Cerebellar nuclear complex (tissue), 1 donor: ENCODE measurements at regions not wholly inside any gene's neighbourhood (a gene's known extent, or its start where the extent isn't known, plus 50 kb on each side); places are given as distances from the start of the nearest gene placed in this dataset.
"Not testable (repeated sequence)": the region's sequence is repeated elsewhere in the genome, so short reads cannot be mapped to it uniquely, and the experiment has no call there.

Experiments
- DNase-seq, 2 experiments: peaks; one replicate each; lab custom pipeline; 2025; lab: John Stamatoyannopoulos, UW

DNA sequence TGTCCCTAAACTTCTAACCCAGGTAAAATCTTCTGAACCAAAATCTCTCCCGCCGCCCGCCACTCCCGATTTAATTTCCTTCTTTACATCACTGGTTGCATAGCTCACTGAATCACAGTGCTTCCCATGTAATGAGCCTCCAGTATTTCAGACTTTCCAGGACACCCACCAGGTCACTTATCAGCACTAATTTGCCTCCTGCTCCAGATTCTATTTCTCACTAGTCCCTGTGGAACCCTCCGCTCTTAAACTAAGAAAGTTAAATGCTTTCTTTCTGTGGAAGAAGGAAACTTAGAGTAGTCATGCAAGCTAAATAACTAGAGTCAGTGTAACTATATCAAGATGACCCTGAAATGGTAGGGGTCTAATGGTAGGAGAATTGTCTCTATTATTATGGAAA lies 106.6 kb upstream of the OPCML start:
- no peak for DNase-seq

DNA sequence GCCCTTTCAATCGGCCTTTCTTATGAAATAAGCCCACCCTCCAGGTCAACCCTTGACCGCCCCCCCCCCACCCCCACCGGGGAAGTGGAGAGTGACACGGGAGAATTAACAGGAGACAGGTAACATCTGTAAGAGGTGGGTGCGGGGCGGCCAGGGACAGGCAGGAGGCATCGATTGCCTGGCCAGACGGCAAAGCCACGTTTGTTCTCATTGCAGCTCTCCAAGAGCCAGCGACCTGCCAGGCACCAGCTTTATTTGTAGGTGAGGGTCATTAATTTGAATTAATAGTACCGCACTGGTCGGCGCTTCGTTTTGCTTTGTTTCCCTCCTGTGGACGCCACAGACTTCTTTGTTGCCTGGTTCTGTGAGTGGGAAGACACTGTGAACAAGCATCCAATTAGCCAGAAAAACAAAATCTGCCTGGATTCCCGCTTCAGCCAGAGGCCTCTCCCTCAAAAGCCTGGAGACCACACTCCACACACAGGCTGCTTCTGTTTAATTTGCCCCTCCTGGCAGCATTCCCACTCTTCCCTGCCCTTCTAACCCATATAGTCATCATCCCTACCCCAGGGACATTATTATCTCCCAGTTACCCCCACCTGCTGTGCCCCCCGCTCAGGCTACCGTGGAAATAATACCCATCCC lies 104.5 kb upstream of the OPCML start:
- no peak for DNase-seq

DNA sequence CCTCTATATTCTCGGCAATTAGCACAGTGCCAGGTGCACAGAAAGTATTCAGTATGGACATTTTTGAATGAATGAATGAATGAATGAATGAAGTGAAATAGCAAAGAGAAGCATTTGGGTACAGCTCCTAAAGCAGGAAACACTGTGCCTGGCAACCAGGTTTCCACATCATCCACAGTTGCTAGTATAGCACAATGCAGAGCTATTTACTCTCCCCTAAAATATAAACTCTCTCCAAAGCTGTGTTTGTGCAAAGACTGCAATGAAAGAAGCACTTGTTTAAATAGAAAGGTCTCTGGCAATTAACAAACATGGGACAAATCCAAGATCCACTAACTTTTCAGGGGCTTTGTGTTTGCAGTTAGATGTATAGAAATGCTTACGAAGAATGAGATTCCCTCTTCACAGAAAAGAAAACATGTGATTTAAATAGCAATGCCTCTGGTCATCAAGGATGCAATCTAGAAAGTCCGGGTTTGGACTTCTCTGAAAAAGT lies 103.0 kb upstream of the OPCML start:
- DNase-seq: no peak

GRCh38 chr11:133628371-133628770 lies 96.1 kb upstream of the OPCML start:
- DNase-seq: not testable (repeated sequence)

GRCh38 chr11:133621611-133622010 lies 89.3 kb upstream of the OPCML start:
- no peak for DNase-seq

GRCh38 chr11:133619973-133620372 lies 87.7 kb upstream of the OPCML start:
- DNase-seq: no peak

DNA sequence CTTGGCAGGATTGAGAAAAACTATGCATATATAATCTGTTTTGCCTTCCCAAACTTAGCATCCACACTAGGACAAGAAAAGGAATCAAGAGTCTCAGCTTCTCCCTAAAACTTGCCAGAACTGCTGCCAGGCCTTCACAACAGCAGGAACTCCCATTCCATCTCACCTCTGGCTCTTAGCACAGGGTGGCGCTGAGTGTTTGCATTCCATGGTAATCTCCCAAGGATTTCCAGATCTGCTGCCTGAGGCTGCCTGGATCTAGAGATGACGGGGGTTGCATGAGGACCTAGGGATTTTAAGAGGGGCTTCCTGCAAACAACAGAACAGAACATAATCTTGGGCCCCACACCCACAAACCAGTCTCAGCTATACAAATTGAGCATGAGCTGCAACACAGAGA lies 87.1 kb upstream of the OPCML start:
- no peak for DNase-seq

- no peak for DNase-seq
Measured at GRCh38 chr11:133618544-133618943, 86.2 kb upstream of the OPCML start.

DNA sequence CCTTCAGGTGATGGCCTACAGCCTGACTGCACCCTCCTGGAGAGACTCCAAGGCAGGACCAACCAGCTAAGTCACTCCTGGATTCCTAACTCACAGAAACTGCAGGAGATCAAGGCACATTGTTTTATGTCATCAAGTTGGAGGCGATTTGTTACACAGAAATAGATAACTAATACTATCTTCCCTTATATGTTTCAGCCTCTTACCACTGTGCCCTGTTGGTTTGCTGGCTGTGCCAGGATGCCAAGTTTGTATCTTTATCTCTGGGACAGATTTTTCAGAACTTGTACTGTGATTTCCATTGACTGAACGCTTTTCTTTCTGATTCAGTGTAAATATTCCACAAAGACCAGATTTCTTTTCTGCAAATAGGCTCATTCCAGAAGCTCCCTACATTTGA lies 76.2 kb upstream of the OPCML start:
- DNase-seq: no peak

GRCh38 chr11:133606124-133606523 lies 73.8 kb upstream of the OPCML start:
- no peak for DNase-seq

- no peak for DNase-seq
Measured at GRCh38 chr11:133605482-133605881, 73.2 kb upstream of the OPCML start.

DNA sequence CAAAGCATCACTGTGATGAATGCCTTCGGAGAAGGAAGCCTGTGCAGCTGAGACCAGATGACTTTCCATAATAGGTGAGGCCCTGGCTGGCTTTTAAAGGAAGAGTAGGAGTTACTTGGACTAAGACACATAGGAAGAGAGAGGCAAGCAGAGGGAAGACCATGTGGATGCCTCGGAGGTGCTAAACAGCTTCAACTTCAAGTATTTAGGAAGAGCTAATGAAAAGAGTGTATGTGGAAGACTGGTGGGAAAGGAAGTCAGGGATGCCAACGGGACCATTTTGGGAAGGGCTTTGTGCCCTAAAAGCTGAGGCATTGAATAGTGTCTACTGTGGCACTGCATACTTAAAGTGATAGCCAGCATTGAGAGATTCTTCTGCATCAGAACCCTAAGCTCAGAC lies 69.3 kb upstream of the OPCML start:
- no peak for DNase-seq

DNA sequence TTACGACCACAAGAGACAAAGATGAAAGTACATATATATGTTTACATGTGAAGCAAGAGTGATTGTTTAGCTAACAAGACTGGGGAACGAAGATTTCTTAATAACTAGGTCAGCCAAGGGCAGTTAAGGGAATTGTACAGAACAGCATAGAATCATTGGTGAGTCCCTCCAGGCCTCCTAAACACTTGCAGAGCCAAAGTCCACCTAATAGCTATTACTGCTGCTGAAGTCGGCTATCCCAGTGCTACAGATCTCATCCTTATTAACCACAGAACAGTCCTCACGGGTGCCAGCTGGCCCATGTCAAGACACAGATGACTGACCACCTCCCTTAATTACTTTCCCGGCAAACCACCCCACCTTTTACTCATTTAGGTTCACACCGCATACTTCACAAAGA lies 68.5 kb upstream of the OPCML start:
- no peak for DNase-seq

- no peak for DNase-seq
Measured at GRCh38 chr11:133600306-133600705, 68.0 kb upstream of the OPCML start.

DNA sequence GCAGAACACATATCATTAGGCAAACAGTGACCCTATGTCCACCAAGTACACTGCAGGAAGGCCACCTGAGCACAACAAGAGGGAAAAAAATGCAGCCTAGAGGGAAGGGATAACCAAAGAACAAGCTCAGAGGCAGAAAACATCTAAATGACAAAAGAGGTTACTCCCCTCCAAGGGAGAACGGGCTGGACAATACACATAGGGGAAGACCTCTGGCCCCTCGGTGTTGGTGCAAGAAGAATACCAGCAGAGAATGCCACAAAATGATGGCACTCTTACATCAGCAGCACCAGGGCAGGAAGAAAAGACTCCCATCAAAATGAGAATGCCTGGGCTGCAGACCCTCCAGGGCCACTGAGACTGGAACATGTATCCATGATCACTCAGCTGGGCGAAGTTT lies 66.6 kb upstream of the OPCML start:
- DNase-seq: no peak

- DNase-seq: no peak
Measured at GRCh38 chr11:133597236-133597635, 64.9 kb upstream of the OPCML start.

- no peak for DNase-seq
Measured at GRCh38 chr11:133595998-133596590, 63.8 kb upstream of the OPCML start.

DNA sequence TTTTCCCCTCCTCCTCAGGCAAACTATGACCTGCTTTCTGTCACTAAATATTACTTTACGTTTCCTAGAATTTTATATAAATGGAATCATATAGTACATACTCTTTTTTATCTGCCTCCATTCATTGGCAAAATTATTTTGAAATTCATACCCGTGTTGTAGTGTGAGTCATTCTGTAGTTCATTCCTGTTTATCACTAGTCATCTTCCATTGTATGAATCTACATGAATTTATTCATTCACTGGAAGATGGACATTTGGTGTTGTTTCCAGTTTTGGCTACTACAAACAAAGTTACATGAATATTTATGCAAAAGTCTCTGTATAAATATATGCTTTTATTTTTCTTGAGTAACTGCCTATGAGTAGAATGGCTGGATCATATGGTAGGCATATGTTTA lies 60.7 kb upstream of the OPCML start:
- no peak for DNase-seq

- no peak for DNase-seq
Measured at GRCh38 chr11:133586903-133587517, 54.7 kb upstream of the OPCML start.

DNA sequence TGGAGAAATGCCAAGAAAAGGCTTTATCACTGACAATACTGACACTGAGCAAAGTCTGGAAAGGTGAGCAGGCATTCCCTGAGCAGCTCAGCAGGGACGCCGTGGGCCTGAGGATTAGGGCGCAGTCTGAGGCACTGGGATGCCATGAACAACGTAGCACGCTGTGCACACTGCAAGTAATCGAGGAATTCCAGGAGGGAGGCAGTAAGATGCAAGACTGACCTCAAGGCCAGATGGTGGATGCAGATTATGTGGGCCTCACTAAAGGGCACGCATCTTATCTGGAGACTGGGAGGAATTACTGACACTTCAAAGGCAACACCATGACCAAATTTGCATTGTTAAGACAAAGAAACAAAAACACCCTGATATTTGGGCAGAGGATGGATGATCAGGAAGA lies 50.4 kb upstream of the OPCML start:
- DNase-seq: no peak

- DNase-seq: no peak
Measured at GRCh38 chr11:133582326-133582725, 50.0 kb upstream of the OPCML start.
